ENCODE measurements at regions not wholly inside any gene's neighbourhood (a gene's known extent, or its start where the extent isn't known, plus 50 kb on each side); places are given as distances from the start of the nearest gene placed in this dataset.
"Not testable (repeated sequence)": the region's sequence is repeated elsewhere in the genome, so short reads cannot be mapped to it uniquely, and the experiment has no call there.

DNA sequence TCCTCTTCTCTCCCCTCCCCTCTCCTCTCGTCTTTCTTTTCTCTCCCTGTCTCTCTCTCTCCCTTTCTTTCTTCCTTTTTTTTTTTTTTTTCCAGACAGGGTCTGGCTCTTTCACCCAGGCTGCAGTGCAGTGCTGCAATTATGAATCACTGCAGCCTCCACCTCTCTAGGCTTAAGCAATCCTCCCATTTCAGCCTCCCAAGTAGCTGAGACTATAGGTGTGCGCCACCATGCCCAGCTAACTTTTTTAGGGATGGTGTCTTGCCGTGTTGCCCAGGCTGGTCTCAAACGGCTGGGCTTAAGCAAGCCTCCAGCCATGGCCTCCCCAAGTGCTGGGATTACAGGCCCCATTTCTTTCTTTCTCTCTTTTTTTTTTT is 59.9 kb upstream of the NCOA3 start:
- DNase-seq (ENCODE audit: low read depth in 2 of 2), result no peak

DNA sequence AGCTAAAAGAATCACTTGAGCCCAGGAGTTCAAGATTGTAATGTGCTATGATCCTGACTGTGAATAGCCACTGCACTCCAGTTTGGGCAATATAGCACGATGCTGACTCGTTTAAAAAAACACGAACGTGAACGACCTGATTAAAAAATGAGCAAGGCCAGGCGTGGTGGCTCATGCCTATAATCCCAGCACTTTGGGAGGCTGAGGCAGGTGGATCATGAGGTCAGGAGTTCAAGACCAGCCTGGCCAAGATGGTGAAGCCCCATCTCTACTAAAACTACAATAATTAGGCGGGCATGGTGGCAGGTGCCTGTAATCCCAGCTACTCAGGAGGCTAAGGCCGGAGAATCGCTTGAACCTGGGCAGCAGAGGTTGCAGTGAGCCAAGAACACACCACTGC is 58.6 kb upstream of the NCOA3 start:
- not testable (repeated sequence) for DNase-seq (ENCODE audit: low read depth in 2 of 2)

- no peak for DNase-seq (ENCODE audit: low read depth in 2 of 2)
Measured at GRCh38 chr20:47444584-47444983, 57.1 kb upstream of the NCOA3 start.

DNA sequence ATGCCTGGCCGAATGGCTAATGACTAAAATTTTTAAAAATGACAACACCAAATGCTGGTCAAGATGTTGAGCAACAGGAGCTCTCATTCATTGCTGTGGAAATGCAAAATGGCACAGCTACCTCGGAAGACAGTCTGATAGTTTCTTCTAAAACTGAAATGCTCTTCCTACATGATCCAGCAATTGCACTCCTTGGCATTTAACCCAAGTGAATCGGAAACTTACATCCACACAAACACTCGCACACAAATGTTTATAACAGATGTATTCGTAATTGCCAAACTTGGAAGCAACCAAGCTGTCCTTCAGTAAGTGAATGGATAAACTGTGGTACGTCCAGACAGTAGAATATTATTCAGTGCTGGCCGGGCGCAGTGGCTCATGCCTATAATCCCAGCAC is 56.4 kb upstream of the NCOA3 start:
- DNase-seq (ENCODE audit: low read depth in 2 of 2), result no peak

- not testable (repeated sequence) for DNase-seq (ENCODE audit: low read depth in 2 of 2)
Measured at GRCh38 chr20:47447350-47448296, 54.1 kb upstream of the NCOA3 start.

DNA sequence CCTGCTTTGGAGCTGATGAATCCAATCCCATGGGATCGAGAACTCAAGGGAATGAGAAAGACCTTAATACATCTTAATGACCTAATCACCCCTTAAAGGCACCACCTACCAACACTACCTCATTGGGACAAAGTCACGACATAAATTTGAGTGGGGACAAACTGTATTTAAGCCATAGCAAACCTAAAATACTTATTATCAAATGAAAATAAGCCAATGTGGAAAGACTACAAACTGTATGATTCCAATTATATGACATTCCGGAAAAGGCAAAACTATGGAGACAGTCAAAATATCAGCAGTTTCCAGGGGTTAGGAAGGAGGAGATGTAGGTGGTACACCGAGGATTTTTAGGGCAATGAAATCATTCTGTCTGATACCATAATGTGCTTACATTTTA is 53.3 kb upstream of the NCOA3 start:
- no peak for DNase-seq (ENCODE audit: low read depth in 2 of 2)

GRCh38 chr20:47451602-47451904 is 50.1 kb upstream of the NCOA3 start:
- no peak for DNase-seq (ENCODE audit: low read depth in 2 of 2)
